K562 (cell line): ENCODE measurements at regions not wholly inside any gene's neighbourhood (a gene's known extent, or its start where the extent isn't known, plus 50 kb on each side); places are given as distances from the start of the nearest gene placed in this dataset.

Source experiments
- ATAC-seq: fragments of 200-7000 bp; cut with Tn5 transposase; 3 replicates; pipeline ENCODE4 v1.9.1; 2020; ENCODE audit warnings: moderate library complexity
- BruUV-seq: library from RNA; stranded (reverse); fragments of 400-500 nt; replicated peaks from 2 replicates; lab custom pipeline; 2021; lab: Mats Ljungman, UMichigan
- CTCF ChIA-PET: fragments of 300-600 bp; formaldehyde crosslinking; extraction: SDS; loops from one replicate; lab custom pipeline; 2021; ENCODE audit warnings: low intra/inter-chr PET ratio; lab: Yijun Ruan, JAX
- POLR2A ChIA-PET: fragments of 300-600, 350-650 bp; sonication (Branson Sonifier 250); formaldehyde crosslinking; extraction: SDS; loops from one replicate; lab custom pipeline; 2021; ENCODE audit warnings: antibody characterized with exemption, inconsistent platforms; lab: Yijun Ruan, JAX
- DNase-seq, 4 experiments: peaks; one replicate each; pipeline versions ENCODE4 v3.0.0 to v3.0.0-alpha.2; 2011 to 2018; ENCODE audit warnings: low spot score in 3 of 4, mixed read lengths in 3 of 4; ENCODE audit errors: extremely low read depth in 1 of 4
- FAIRE-seq: peaks from 2 replicates; lab custom pipeline; 2011; peaks lifted over from hg19 to GRCh38; lab: Jason Lieb, UNC
- H2AFZ ChIP-seq: 2 replicates; pipeline ENCODE4 v1.6.0; 2011; ENCODE audit warnings: low read depth, low read length, control low read depth, inconsistent platforms
- H3K27ac ChIP-seq: fragments of 200-600 bp; 3 replicates; pipeline ENCODE4 v1.8.0; 2011; ENCODE audit warnings: low read depth, mild to moderate bottlenecking, control low read depth, inconsistent platforms, low read length, moderate library complexity, mixed read lengths; ENCODE audit errors: extremely low read depth
- H3K27me3 ChIP-seq, 2 experiments: fragments of 300-600 bp in 1 of 2; 2 replicates in 1 of 2; 3 replicates in 1 of 2; pipeline versions ENCODE4 v1.6.0 to v1.8.0; 2011; ENCODE audit warnings: inconsistent platforms in 2 of 2, low read length in 2 of 2, mild to moderate bottlenecking in 1 of 2, mixed read lengths in 1 of 2, moderate library complexity in 1 of 2; ENCODE audit not compliant: control insufficient read depth in 2 of 2, insufficient read depth in 2 of 2
- H3K36me3 ChIP-seq: fragments of 300-600 bp; 3 replicates; pipeline ENCODE4 v1.8.0; 2011; ENCODE audit warnings: mild to moderate bottlenecking, low read length, inconsistent platforms; ENCODE audit not compliant: control insufficient read depth, insufficient read depth
- H3K4me1 ChIP-seq, 2 experiments: fragments of 200-600 bp in 1 of 2; replicated peaks in 1 of 2; 2 replicates in 1 of 2; 3 replicates in 1 of 2; pipeline versions ENCODE4 v1.5.1 to v1.8.0; 2011; ENCODE audit warnings: inconsistent platforms in 2 of 2, low read length in 2 of 2, mild to moderate bottlenecking in 1 of 2, mixed read lengths in 1 of 2, moderate library complexity in 1 of 2; ENCODE audit not compliant: control insufficient read depth in 2 of 2, insufficient read depth in 2 of 2
- H3K4me2 ChIP-seq: 2 replicates; pipeline ENCODE4 v1.6.1; 2011; ENCODE audit warnings: low read length, control low read depth, inconsistent platforms, mixed read lengths; ENCODE audit not compliant: insufficient read depth
- H3K4me3 ChIP-seq: fragments of 200-600 bp; sonication (generic), shearing (Covaris generic); 2 replicates; pipeline ENCODE4 v1.5.1; 2016; ENCODE audit warnings: control low read depth, inconsistent platforms
- H3K79me2 ChIP-seq: fragments of 200-600 bp; 3 replicates; pipeline ENCODE4 v1.8.0; 2011; ENCODE audit warnings: low read length, inconsistent platforms; ENCODE audit not compliant: control insufficient read depth, insufficient read depth
- H3K9ac ChIP-seq, 2 experiments: 2 replicates each; pipeline versions ENCODE4 v1.6.0 to v1.6.1; 2011; ENCODE audit warnings: low read depth in 2 of 2, low read length in 2 of 2, control low read depth in 1 of 2, inconsistent platforms in 1 of 2, mild to moderate bottlenecking in 1 of 2, mixed read lengths in 1 of 2; ENCODE audit not compliant: insufficient read depth in 1 of 2
- H3K9me1 ChIP-seq: one replicate; pipeline ENCODE4 v1.6.0; 2011; ENCODE audit warnings: inconsistent platforms, mild to moderate bottlenecking, low read length, moderate library complexity; ENCODE audit not compliant: control insufficient read depth, insufficient read depth
- H3K9me3 ChIP-seq: replicated peaks from 2 replicates; pipeline ENCODE4 v1.5.1; 2011; ENCODE audit warnings: low read depth, low read length, inconsistent platforms; ENCODE audit not compliant: control insufficient read depth, insufficient read depth
- H4K20me1 ChIP-seq: replicated peaks from 2 replicates; pipeline ENCODE4 v1.6.1; 2011; ENCODE audit warnings: low read length, inconsistent platforms, mixed read lengths; ENCODE audit not compliant: control insufficient read depth, insufficient read depth
- CREM ChIP-seq: IDR thresholded peaks from 2 replicates; pipeline ENCODE4 v1.6.1; 2014; ENCODE audit warnings: antibody characterized with exemption, low read depth
- E2F4 ChIP-seq: sonication (generic); formaldehyde crosslinking; IDR thresholded peaks from 2 replicates; pipeline ENCODE4 v1.8.0; 2022; ENCODE audit warnings: mild to moderate bottlenecking, low read depth, missing genetic modification reagents
- GABPB1 ChIP-seq: sonication (generic); formaldehyde crosslinking; IDR thresholded peaks from 2 replicates; pipeline ENCODE4 v1.8.0; 2022; ENCODE audit warnings: mild to moderate bottlenecking, missing genetic modification reagents
- HMBOX1 ChIP-seq: sonication (generic); IDR thresholded peaks from 2 replicates; pipeline ENCODE4 v1.6.1; 2016
- KDM2B ChIP-seq: fragments of 250-450 bp; sonication (Bioruptor Pico); IDR thresholded peaks from 2 replicates; pipeline ENCODE4 v1.8.0; 2021; ENCODE audit warnings: mild to moderate bottlenecking, moderate library complexity
- KDM4B ChIP-seq, 2 experiments: fragments of 450-650 bp in 1 of 2; sonication (generic) in 1 of 2; IDR thresholded peaks; 2 replicates each; pipeline ENCODE4 v1.6.1; 2016 to 2017; ENCODE audit warnings: borderline replicate concordance in 2 of 2, antibody characterized with exemption in 1 of 2, low read depth in 1 of 2, mild to moderate bottlenecking in 1 of 2
- MCM5 ChIP-seq: fragments of 450-650 bp; IDR thresholded peaks from 2 replicates; pipeline ENCODE4 v1.6.1; 2016; ENCODE audit warnings: low read depth
- MEF2A ChIP-seq: IDR thresholded peaks from 2 replicates; pipeline ENCODE4 v1.6.1; 2011; ENCODE audit warnings: low read depth, mild to moderate bottlenecking, low read length, moderate library complexity; ENCODE audit not compliant: control insufficient read depth
- NFXL1 ChIP-seq: fragments of 450-650 bp; formaldehyde crosslinking; IDR thresholded peaks from 2 replicates; pipeline ENCODE4 v1.4.0; 2021; ENCODE audit warnings: mild to moderate bottlenecking
- PCBP2 ChIP-seq: fragments of 200-400 bp; formaldehyde crosslinking; IDR thresholded peaks from 2 replicates; pipeline ENCODE4 v1.6.1; 2018; ENCODE audit warnings: low read length, low read depth, mild to moderate bottlenecking, moderate library complexity; ENCODE audit not compliant: poor library complexity, severe bottlenecking
- SAFB2 ChIP-seq: fragments of 200-400 bp; formaldehyde crosslinking; IDR thresholded peaks from 2 replicates; pipeline ENCODE4 v1.6.1; 2018; ENCODE audit warnings: borderline replicate concordance, low read length, low read depth, moderate library complexity; ENCODE audit not compliant: severe bottlenecking
- TARDBP ChIP-seq: fragments of 450-650 bp; IDR thresholded peaks from 2 replicates; pipeline ENCODE4 v1.6.1; 2016
- ZBTB17 ChIP-seq: fragments of 450-650 bp; formaldehyde crosslinking; IDR thresholded peaks from 2 replicates; pipeline ENCODE4 v1.4.0; 2020; ENCODE audit warnings: mild to moderate bottlenecking
- ZNF184 ChIP-seq: sonication (generic); formaldehyde crosslinking; IDR thresholded peaks from 2 replicates; pipeline ENCODE4 v1.5.0; 2020; ENCODE audit warnings: missing genetic modification reagents
- ZNF445 ChIP-seq: fragments of 250-450 bp; sonication (Bioruptor Pico); IDR thresholded peaks from 2 replicates; pipeline ENCODE4 v1.4.0; 2020; ENCODE audit warnings: low read depth, mild to moderate bottlenecking, moderate library complexity
- WGBS: fragments of 100-300 bp; shearing (Covaris generic); methylation state at CpG from one replicate; pipeline ENCODE4 v1.1.6; 2016; ENCODE audit warnings: low coverage, mixed read lengths; ENCODE audit not compliant: insufficient coverage; ENCODE audit errors: missing lambda C conversion rate; 5-methylcytosine and 5-hydroxymethylcytosine counted together
- in situ Hi-C: fragments of 300-500 bp; cut with MboI; formaldehyde crosslinking; loops from 4 replicates; pipeline ENCODE4 v1.15.0; 2018; ENCODE audit warnings: inconsistent platforms, mixed read lengths
- intact Hi-C: fragments of 100-400 bp; cut with micrococcal nuclease; formaldehyde crosslinking; loops from 2 replicates; pipeline ENCODE4 v1.14.2; 2022

GRCh38 chr3:72633121-72633520, 215.1 kb downstream of the SHQ1 start:
- intact Hi-C loops, result no loop called here
- H3K36me3 ChIP-seq, result no peaks in the 10 kb centered on the region
- no peaks in the 10 kb centered on the region for H3K9me1 ChIP-seq
- no peak overlapping the region for H3K27ac ChIP-seq
- FAIRE-seq (no peak), ATAC-seq (no peak), DNase-seq (no peak)
- BruUV-seq, result no TSS peak
- TF ChIP-seq ZNF445, result no peak
- no peak for TF ChIP-seq ZBTB17
- TF ChIP-seq ZNF184 (CRISPR knock-in tag), result no peak
- TF ChIP-seq PCBP2, result no peak
- no peak for TF ChIP-seq MCM5
- TF ChIP-seq HMBOX1, result no peak
- H3K4me3 ChIP-seq, result no peak overlapping the region
- no peak overlapping the region for H3K4me2 ChIP-seq
- H3K9ac ChIP-seq, result no peak overlapping the region
- H3K79me2 ChIP-seq, result no peaks in the 10 kb centered on the region
- H3K27me3 ChIP-seq, result no peaks in the 10 kb centered on the region
- no peaks in the 10 kb centered on the region for H3K9me3 ChIP-seq
- WGBS, result 3% methylated on average over 4 of the region's 4 CpGs
- in situ Hi-C loops, result no loop called here
- CTCF ChIA-PET, result no interaction called here
- no peak overlapping the region for H2AFZ ChIP-seq
- no peaks in the 10 kb centered on the region for H4K20me1 ChIP-seq
- peaks cover 4 to 5% of the 10 kb centered on the region in 2 experiments; a peak in 3 of 5 replicates for H3K4me1 ChIP-seq
- POLR2A ChIA-PET, result no interaction called here

DNA sequence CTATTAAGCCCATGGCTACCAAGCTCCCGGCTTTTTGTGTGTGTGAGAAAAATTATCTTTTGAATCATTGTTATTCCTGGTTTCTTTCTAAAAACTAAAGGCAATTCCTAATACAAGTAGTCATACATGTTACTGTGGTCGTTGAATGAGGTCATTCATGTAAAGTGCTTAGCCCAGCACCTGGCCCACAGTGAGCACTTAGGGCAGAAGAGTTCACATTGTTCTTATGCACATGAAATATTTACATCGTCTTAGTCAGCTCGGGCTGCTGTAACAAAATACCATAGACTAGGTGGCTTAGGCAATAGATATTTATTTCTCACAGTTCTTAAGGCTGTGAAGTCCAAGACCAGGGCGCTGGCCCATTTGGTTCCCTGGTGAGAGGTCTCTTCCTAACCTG, 216.1 kb downstream of the SHQ1 start:
- Histone ChIP-seq H3K4me2 (no peak overlapping the region), H3K27ac (no peak overlapping the region), H3K9me1 (no peaks in the 10 kb centered on the region), H3K4me1 (peaks cover 4 to 5% of the 10 kb centered on the region in 2 experiments; a peak in 3 of 5 replicates), H3K36me3 (no peaks in the 10 kb centered on the region), H3K79me2 (no peaks in the 10 kb centered on the region), H3K9me3 (no peaks in the 10 kb centered on the region), H3K9ac (no peak overlapping the region), H2AFZ (no peak overlapping the region), H3K27me3 (no peaks in the 10 kb centered on the region), H4K20me1 (no peaks in the 10 kb centered on the region), H3K4me3 (no peak overlapping the region)
- DNase-seq, result no peak
- in situ Hi-C loops, result no loop called here
- 16% methylated on average over 5 of the region's 5 CpGs for WGBS
- ATAC-seq, result no peak
- TF ChIP-seq KDM4B (IDR thresholded peaks at IDR 0.05; ENCODE audit: borderline replicate concordance in 2 of 2, low read depth in 1 of 2) (no peak), KDM2B (CRISPR knock-in tag) (no peak), E2F4 (CRISPR knock-in tag) (no peak), SAFB2 (no peak), PCBP2 (no peak), MEF2A (no peak), CREM (no peak), GABPB1 (CRISPR knock-in tag) (no peak), NFXL1 (CRISPR knock-in tag) (no peak), TARDBP (no peak)
- ChIA-PET POLR2A (no interaction called here), CTCF (no interaction called here)
- intact Hi-C loops, result no loop called here
- no peak for FAIRE-seq
- BruUV-seq, result no TSS peak
